B cell (primary cell): ENCODE measurements at regions not wholly inside any gene's neighbourhood (a gene's known extent, or its start where the extent isn't known, plus 50 kb on each side); places are given as distances from the start of the nearest gene placed in this dataset.

Source experiments
- ATAC-seq: fragments of 200-7000 bp; cut with Tn5 transposase; one replicate; pipeline ENCODE4 v1.10.0; 2021; ENCODE audit warnings: low read depth, mild to moderate bottlenecking, moderate number of reproducible peaks, moderate library complexity
- CTCF ChIA-PET: fragments of 350-600 bp; sonication (Branson Sonifier 250); formaldehyde crosslinking; loops from one replicate; lab custom pipeline; 2021; ENCODE audit warnings: antibody characterized with exemption, inconsistent platforms; lab: Charles Lee
- POLR2A ChIA-PET: fragments of 350-600 bp; sonication (Branson Sonifier 250); formaldehyde crosslinking; loops from one replicate; lab custom pipeline; 2021; ENCODE audit warnings: antibody characterized with exemption; lab: Charles Lee
- DNase-seq: peaks from one replicate; pipeline ENCODE4 v3.0.0; 2013
- H2AFZ ChIP-seq: 2 replicates; pipeline ENCODE4 v1.6.1; 2012; ENCODE audit warnings: mild to moderate bottlenecking, low read depth, low read length; ENCODE audit not compliant: insufficient read depth, poor library complexity, severe bottlenecking
- H3K27ac ChIP-seq, 2 donors: 1 replicate in 1 of 2; 2 replicates in 1 of 2; pipeline ENCODE4 v1.5.1; 2012 to 2013; ENCODE audit warnings: low read length in 2 of 2, mild to moderate bottlenecking in 2 of 2, moderate library complexity in 1 of 2
- H3K27me3 ChIP-seq, 4 experiments: fragments of 200-600 bp in 1 of 4; sonication (generic) in 1 of 4; replicated peaks in 1 of 4; 1 replicate in 2 of 4; 2 replicates in 2 of 4; pipeline versions ENCODE4 v1.6.1 to v1.7.0; 2013 to 2016; ENCODE audit warnings: low read length in 3 of 4, mild to moderate bottlenecking in 2 of 4, mixed read lengths in 1 of 4, moderate library complexity in 1 of 4; ENCODE audit not compliant: insufficient read depth in 4 of 4, control insufficient read depth in 3 of 4; ENCODE audit errors: control extremely low read depth in 1 of 4
- H3K36me3 ChIP-seq, 2 experiments: replicated peaks in 1 of 2; 1 replicate in 1 of 2; 2 replicates in 1 of 2; pipeline versions ENCODE4 v1.6.1 to v1.7.1; 2013; ENCODE audit warnings: low read length in 1 of 2; ENCODE audit not compliant: insufficient read depth in 2 of 2, control insufficient read depth in 1 of 2; ENCODE audit errors: control extremely low read depth in 1 of 2, extremely low read depth in 1 of 2
- H3K4me1 ChIP-seq, 2 donors: fragments of 200-600 bp in 1 of 2; sonication (generic) in 1 of 2; 1 replicate in 1 of 2; 2 replicates in 1 of 2; pipeline versions ENCODE4 v1.5.1 to v1.6.1; 2013 to 2017; ENCODE audit warnings: low read length in 2 of 2; ENCODE audit not compliant: control insufficient read depth in 2 of 2, insufficient read depth in 2 of 2
- H3K4me2 ChIP-seq: replicated peaks from 2 replicates; pipeline ENCODE3; 2012; ENCODE audit warnings: mild to moderate bottlenecking, low read depth, low read length; ENCODE audit not compliant: poor library complexity, severe bottlenecking
- H3K4me3 ChIP-seq, 5 experiments: fragments of 200-600 bp in 1 of 5; sonication (generic) in 1 of 5; 1 replicate in 3 of 5; 2 replicates in 2 of 5; pipeline versions ENCODE4 v1.5.1 to v1.7.0; 2011 to 2016; ENCODE audit warnings: low read length in 4 of 5, mild to moderate bottlenecking in 4 of 5, low read depth in 2 of 5, control low read depth in 1 of 5, moderate library complexity in 1 of 5; ENCODE audit not compliant: insufficient read depth in 1 of 5; ENCODE audit errors: control extremely low read depth in 1 of 5, extremely low read depth in 1 of 5
- H3K79me2 ChIP-seq: fragments of 200-600 bp; sonication (generic); one replicate; pipeline ENCODE4 v1.6.0; 2016; ENCODE audit warnings: low read length; ENCODE audit not compliant: control insufficient read depth, insufficient read depth
- H3K9ac ChIP-seq: fragments of 200-600 bp; sonication (generic); 2 replicates; pipeline ENCODE4 v1.6.1; 2017; ENCODE audit warnings: mild to moderate bottlenecking, low read length, moderate library complexity
- H3K9me3 ChIP-seq, 3 donors: one replicate each; pipeline versions ENCODE4 v1.6.1 to v1.7.1; 2013; ENCODE audit warnings: low read length in 2 of 3; ENCODE audit not compliant: control insufficient read depth in 2 of 3, insufficient read depth in 1 of 3; ENCODE audit errors: control extremely low read depth in 1 of 3
- H4K20me1 ChIP-seq: 2 replicates; pipeline ENCODE4 v1.6.0; 2012; ENCODE audit warnings: mild to moderate bottlenecking, low read length; ENCODE audit not compliant: insufficient read depth, control insufficient read depth, poor library complexity, severe bottlenecking
- H3K27ac Mint-ChIP-seq: one replicate; pipeline ENCODE4 v1.8.0; 2021; ENCODE audit warnings: mixed read lengths
- H3K27me3 Mint-ChIP-seq: one replicate; pipeline ENCODE4 v1.8.0; 2021; ENCODE audit warnings: mixed read lengths
- H3K4me1 Mint-ChIP-seq: one replicate; pipeline ENCODE4 v1.8.0; 2021; ENCODE audit warnings: mixed read lengths
- H3K4me3 Mint-ChIP-seq: one replicate; pipeline ENCODE4 v1.8.0; 2021; ENCODE audit warnings: mixed read lengths
- H3K9me3 Mint-ChIP-seq: one replicate; pipeline ENCODE4 v1.8.0; 2022; ENCODE audit warnings: mixed read lengths; ENCODE audit not compliant: insufficient read depth
- EZH2 ChIP-seq: IDR thresholded peaks from 2 replicates; pipeline ENCODE4 v1.6.1; 2012; ENCODE audit warnings: borderline replicate concordance, low read depth, mild to moderate bottlenecking, moderate library complexity, low read length; ENCODE audit not compliant: insufficient read depth, poor library complexity, severe bottlenecking
- WGBS: methylation state at CpG from one replicate; pipeline ENCODE4 v1.1.5; 2013; ENCODE audit warnings: missing lambda C conversion rate; ENCODE audit not compliant: insufficient coverage; 5-methylcytosine and 5-hydroxymethylcytosine counted together
- intact Hi-C: fragments of 100-400 bp; cut with micrococcal nuclease; formaldehyde crosslinking; loops from one replicate; pipeline ENCODE4 v1.10.0; 2022
- TF ChIP-seq, protein P1 (sequence below): fragments of 200-600 bp; IDR thresholded peaks from one replicate; pipeline ENCODE4 v1.8.0; 2022; ENCODE audit warnings: antibody characterized with exemption, mild to moderate bottlenecking

DNA sequence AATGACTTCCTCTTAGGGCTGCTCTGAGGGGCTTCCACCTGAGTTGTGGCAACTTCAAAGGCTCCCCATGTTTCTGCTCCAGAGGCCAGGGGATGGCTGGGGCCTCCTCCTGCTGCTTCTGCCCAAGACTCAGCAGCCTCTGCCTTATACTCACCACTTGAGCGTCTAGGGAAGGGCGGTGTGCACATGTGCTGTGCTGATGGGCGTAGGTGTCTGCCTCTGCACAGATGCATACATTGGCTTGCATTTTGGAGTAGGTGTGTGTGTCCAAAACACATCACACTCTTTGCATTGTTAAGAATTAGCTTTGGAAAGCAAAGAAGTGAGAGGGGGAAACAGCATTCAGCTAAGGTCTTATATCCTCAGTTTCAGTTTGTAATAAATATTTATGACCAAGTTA, 85.2 kb downstream of the EN1 start:
- no peak overlapping the region for H3K9ac ChIP-seq
- H3K9me3 ChIP-seq: no peaks in the 10 kb centered on the region
- no peak overlapping the region for H2AFZ ChIP-seq
- Mint-ChIP-seq H3K27ac (no peak overlapping the region), H3K27me3 (peaks cover 17% of the 10 kb centered on the region), H3K9me3 (no peaks in the 10 kb centered on the region), H3K4me3 (no peak overlapping the region), H3K4me1 (no peaks in the 10 kb centered on the region)
- no peaks in the 10 kb centered on the region for H4K20me1 ChIP-seq
- TF ChIP-seq, protein P1, sequence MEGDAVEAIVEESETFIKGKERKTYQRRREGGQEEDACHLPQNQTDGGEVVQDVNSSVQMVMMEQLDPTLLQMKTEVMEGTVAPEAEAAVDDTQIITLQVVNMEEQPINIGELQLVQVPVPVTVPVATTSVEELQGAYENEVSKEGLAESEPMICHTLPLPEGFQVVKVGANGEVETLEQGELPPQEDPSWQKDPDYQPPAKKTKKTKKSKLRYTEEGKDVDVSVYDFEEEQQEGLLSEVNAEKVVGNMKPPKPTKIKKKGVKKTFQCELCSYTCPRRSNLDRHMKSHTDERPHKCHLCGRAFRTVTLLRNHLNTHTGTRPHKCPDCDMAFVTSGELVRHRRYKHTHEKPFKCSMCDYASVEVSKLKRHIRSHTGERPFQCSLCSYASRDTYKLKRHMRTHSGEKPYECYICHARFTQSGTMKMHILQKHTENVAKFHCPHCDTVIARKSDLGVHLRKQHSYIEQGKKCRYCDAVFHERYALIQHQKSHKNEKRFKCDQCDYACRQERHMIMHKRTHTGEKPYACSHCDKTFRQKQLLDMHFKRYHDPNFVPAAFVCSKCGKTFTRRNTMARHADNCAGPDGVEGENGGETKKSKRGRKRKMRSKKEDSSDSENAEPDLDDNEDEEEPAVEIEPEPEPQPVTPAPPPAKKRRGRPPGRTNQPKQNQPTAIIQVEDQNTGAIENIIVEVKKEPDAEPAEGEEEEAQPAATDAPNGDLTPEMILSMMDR: no peak
- no peak for TF ChIP-seq EZH2
- no peak for ATAC-seq
- POLR2A ChIA-PET: no interaction called here
- no peaks in the 10 kb centered on the region for H3K79me2 ChIP-seq
- H3K36me3 ChIP-seq: no peaks in the 10 kb centered on the region
- H3K4me3 ChIP-seq: no peak overlapping the region
- no peak overlapping the region for H3K4me2 ChIP-seq
- CTCF ChIA-PET: no interaction called here
- intact Hi-C loops: no loop called here
- no peak for DNase-seq
- no peaks in the 10 kb centered on the region for H3K4me1 ChIP-seq
- H3K27ac ChIP-seq: no peak overlapping the region
- no CpG with 5 or more reads among the region's 3 CpGs for WGBS
- H3K27me3 ChIP-seq: peaks cover 0 to 5% (median 0%) of the 10 kb centered on the region in 4 experiments

DNA sequence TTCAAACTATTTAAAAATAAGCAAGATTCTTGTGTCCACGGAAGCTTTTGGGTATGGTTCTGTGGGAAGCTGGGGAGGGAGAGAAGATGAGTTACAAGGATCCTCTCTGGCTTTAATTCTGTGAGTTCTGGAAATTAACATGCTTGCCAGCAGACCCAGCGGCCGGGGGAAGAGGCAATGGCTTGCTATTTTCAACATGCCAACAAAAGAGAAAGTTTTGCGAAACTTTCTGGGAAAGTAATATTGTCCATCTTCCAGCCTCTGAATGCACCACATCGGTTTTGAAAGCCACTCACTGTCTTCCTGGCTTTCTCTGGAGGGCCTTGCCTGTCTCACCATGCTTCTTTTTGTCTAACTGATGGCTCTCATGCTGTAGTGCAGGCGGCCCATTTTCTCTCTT, 85.7 kb downstream of the EN1 start:
- H3K4me1 Mint-ChIP-seq: no peaks in the 10 kb centered on the region
- H3K9me3 ChIP-seq: no peaks in the 10 kb centered on the region
- H3K27me3 ChIP-seq: peaks cover 0 to 5% (median 0%) of the 10 kb centered on the region in 4 experiments
- H3K9me3 Mint-ChIP-seq: no peaks in the 10 kb centered on the region
- TF ChIP-seq, protein P1: no peak
- no peak for TF ChIP-seq EZH2
- WGBS: 89% methylated on average over 6 of the region's 6 CpGs
- H3K4me3 Mint-ChIP-seq: no peak overlapping the region
- H3K27me3 Mint-ChIP-seq: peaks cover 17% of the 10 kb centered on the region
- no peak overlapping the region for H3K27ac Mint-ChIP-seq
- H3K4me2 ChIP-seq: no peak overlapping the region
- ChIA-PET POLR2A (no interaction called here), CTCF (no interaction called here)
- no peaks in the 10 kb centered on the region for H3K4me1 ChIP-seq
- intact Hi-C loops: no loop called here
- H3K27ac ChIP-seq: no peak overlapping the region
- H2AFZ ChIP-seq: no peak overlapping the region
- H3K4me3 ChIP-seq: no peak overlapping the region
- H3K79me2 ChIP-seq: no peaks in the 10 kb centered on the region
- no peak overlapping the region for H3K9ac ChIP-seq
- DNase-seq: no peak
- no peak for ATAC-seq
- no peaks in the 10 kb centered on the region for H4K20me1 ChIP-seq
- H3K36me3 ChIP-seq: no peaks in the 10 kb centered on the region
